ENCODE measurements at regions not wholly inside any gene's neighbourhood (a gene's known extent, or its start where the extent isn't known, plus 50 kb on each side); places are given as distances from the start of the nearest gene placed in this dataset.

GRCh38 chr4:58560736-58561135 lies 1450.6 kb upstream of the IGFBP7 start:
- no peak for DNase-seq (ENCODE audit: low read depth in 2 of 2)

- DNase-seq (ENCODE audit: low read depth in 2 of 2) = no peak
Measured at GRCh38 chr4:58553679-58554078, 1443.5 kb upstream of the IGFBP7 start.

GRCh38 chr4:58553031-58553430 lies 1442.8 kb upstream of the IGFBP7 start:
- DNase-seq (ENCODE audit: low read depth in 2 of 2) = no peak

GRCh38 chr4:58551676-58552075 lies 1441.5 kb upstream of the IGFBP7 start:
- DNase-seq (ENCODE audit: low read depth in 2 of 2) = no peak

GRCh38 chr4:58543465-58543864 lies 1433.3 kb upstream of the IGFBP7 start:
- DNase-seq (ENCODE audit: low read depth in 2 of 2) = no peak

GRCh38 chr4:58541926-58542325 lies 1431.7 kb upstream of the IGFBP7 start:
- DNase-seq (ENCODE audit: low read depth in 2 of 2) = no peak

GRCh38 chr4:58522765-58523382 lies 1412.7 kb upstream of the IGFBP7 start:
- DNase-seq (ENCODE audit: low read depth in 2 of 2) = no peak

- DNase-seq (ENCODE audit: low read depth in 2 of 2) = no peak
Measured at GRCh38 chr4:58515226-58515625, 1405.0 kb upstream of the IGFBP7 start.

- DNase-seq (ENCODE audit: low read depth in 2 of 2) = no peak
Measured at GRCh38 chr4:58514299-58514698, 1404.1 kb upstream of the IGFBP7 start.

GRCh38 chr4:58510652-58511051 lies 1400.5 kb upstream of the IGFBP7 start:
- no peak for DNase-seq (ENCODE audit: low read depth in 2 of 2)

- no peak for DNase-seq (ENCODE audit: low read depth in 2 of 2)
Measured at GRCh38 chr4:58507079-58507478, 1396.9 kb upstream of the IGFBP7 start.

GRCh38 chr4:58502839-58503238 lies 1392.7 kb upstream of the IGFBP7 start:
- no peak for DNase-seq (ENCODE audit: low read depth in 2 of 2)

- no peak for DNase-seq (ENCODE audit: low read depth in 2 of 2)
Measured at GRCh38 chr4:58499182-58499581, 1389.0 kb upstream of the IGFBP7 start.

GRCh38 chr4:58491620-58492019 lies 1381.4 kb upstream of the IGFBP7 start:
- DNase-seq (ENCODE audit: low read depth in 2 of 2) = no peak

- DNase-seq (ENCODE audit: low read depth in 2 of 2) = no peak
Measured at GRCh38 chr4:58477950-58478349, 1367.8 kb upstream of the IGFBP7 start.

- DNase-seq (ENCODE audit: low read depth in 2 of 2) = no peak
Measured at GRCh38 chr4:58477513-58477912, 1367.3 kb upstream of the IGFBP7 start.

GRCh38 chr4:58475097-58475496 lies 1364.9 kb upstream of the IGFBP7 start:
- DNase-seq (ENCODE audit: low read depth in 2 of 2) = no peak

GRCh38 chr4:58465031-58465430 lies 1354.8 kb upstream of the IGFBP7 start:
- DNase-seq (ENCODE audit: low read depth in 2 of 2) = no peak

GRCh38 chr4:58456727-58457384 lies 1346.7 kb upstream of the IGFBP7 start:
- no peak for DNase-seq (ENCODE audit: low read depth in 2 of 2)

- no peak for DNase-seq (ENCODE audit: low read depth in 2 of 2)
Measured at GRCh38 chr4:58453956-58454355, 1343.8 kb upstream of the IGFBP7 start.

GRCh38 chr4:58451707-58452106 lies 1341.5 kb upstream of the IGFBP7 start:
- DNase-seq (ENCODE audit: low read depth in 2 of 2) = no peak

- no peak for DNase-seq (ENCODE audit: low read depth in 2 of 2)
Measured at GRCh38 chr4:58435871-58436270, 1325.7 kb upstream of the IGFBP7 start.

GRCh38 chr4:58413849-58414248 lies 1303.7 kb upstream of the IGFBP7 start:
- DNase-seq (ENCODE audit: low read depth in 2 of 2) = no peak

- DNase-seq (ENCODE audit: low read depth in 2 of 2) = no peak
Measured at GRCh38 chr4:58411904-58412303, 1301.7 kb upstream of the IGFBP7 start.

Data from stimulated activated CD4-positive, alpha-beta T cell treated with anti-CD3 and anti-CD28 coated beads, Interleukin-4, amount 100 ng/mL, for 48 hours (primary cell).